ENCODE measurements at regions not wholly inside any gene's neighbourhood (a gene's known extent, or its start where the extent isn't known, plus 50 kb on each side); places are given as distances from the start of the nearest gene placed in this dataset. TPM values are rescaled to one million over a fixed set of nuclear protein-coding genes. Genes with fewer than 3 reads are reported as not detected.

DNA sequence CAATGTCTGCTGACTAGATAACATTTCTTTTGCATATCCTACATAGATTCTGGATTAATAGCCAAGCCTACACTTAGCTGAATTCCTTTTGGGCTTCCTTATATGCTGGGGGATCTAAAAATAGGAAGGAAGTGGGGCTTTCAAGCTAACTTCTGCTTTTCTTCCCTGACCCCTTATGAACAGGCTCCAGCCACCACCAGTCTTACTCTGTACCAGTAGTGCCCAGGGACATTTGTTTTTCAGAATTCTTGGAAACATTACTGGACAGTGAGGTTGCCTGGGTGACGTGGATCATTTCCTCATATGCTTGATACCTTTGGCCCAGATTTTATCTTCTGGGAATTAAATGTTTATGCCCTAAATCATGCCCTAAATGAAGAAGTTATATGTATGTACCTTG is 55.9 kb upstream of the SRRM4 start:
- 0% methylated on average over 1 of the region's 1 CpG for WGBS (ENCODE audit: insufficient coverage)
- Histone ChIP-seq H3K27ac (ENCODE audit: low read length in 2 of 2) (no peak overlapping the region), H3K4me1 (ENCODE audit: control insufficient read depth in 2 of 2, insufficient read depth in 2 of 2, low read length in 2 of 2) (no peaks in the 10 kb centered on the region), H3K4me3 (ENCODE audit: control extremely low read depth in 1 of 5, extremely low read depth in 1 of 5, insufficient read depth in 1 of 5, low read depth in 2 of 5, low read length in 4 of 5) (no peak overlapping the region), H3K36me3 (replicated peaks in 1 of 2; ENCODE audit: control extremely low read depth in 1 of 2, control insufficient read depth in 1 of 2, extremely low read depth in 1 of 2, insufficient read depth in 2 of 2, low read length in 1 of 2) (no peaks in the 10 kb centered on the region), H3K27me3 (replicated peaks in 1 of 4; ENCODE audit: control extremely low read depth in 1 of 4, control insufficient read depth in 3 of 4, insufficient read depth in 4 of 4, low read length in 3 of 4) (no peaks in the 10 kb centered on the region), H3K4me2 (replicated peaks; ENCODE audit: low read depth, low read length, poor library complexity, severe bottlenecking) (no peak overlapping the region), H3K79me2 (ENCODE audit: control insufficient read depth, insufficient read depth, low read length) (no peaks in the 10 kb centered on the region), H3K9me3 (ENCODE audit: control extremely low read depth in 1 of 3, control insufficient read depth in 2 of 3, insufficient read depth in 1 of 3, low read length in 2 of 3) (no peaks in the 10 kb centered on the region), H4K20me1 (ENCODE audit: control insufficient read depth, insufficient read depth, low read length, poor library complexity, severe bottlenecking) (no peaks in the 10 kb centered on the region), H3K9ac (ENCODE audit: low read length) (no peak overlapping the region), H2AFZ (ENCODE audit: insufficient read depth, low read depth, low read length, poor library complexity, severe bottlenecking) (no peak overlapping the region)
- ChIA-PET CTCF (no interaction called here), POLR2A (no interaction called here)
- Mint-ChIP-seq H3K9me3 (ENCODE audit: insufficient read depth) (no peaks in the 10 kb centered on the region), H3K27me3 (peaks cover 9% of the 10 kb centered on the region), H3K4me3 (no peak overlapping the region), H3K27ac (no peak overlapping the region), H3K4me1 (no peaks in the 10 kb centered on the region)
- ATAC-seq (ENCODE audit: low read depth) (no peak), DNase-seq (no peak)
- intact Hi-C loops (cut with micrococcal nuclease): no loop called here
- TF ChIP-seq CTCF (IDR thresholded peaks at IDR 0.05) (no peak), EZH2 (IDR thresholded peaks at IDR 0.05; ENCODE audit: borderline replicate concordance, insufficient read depth, low read depth, low read length, poor library complexity, severe bottlenecking) (no peak)

DNA sequence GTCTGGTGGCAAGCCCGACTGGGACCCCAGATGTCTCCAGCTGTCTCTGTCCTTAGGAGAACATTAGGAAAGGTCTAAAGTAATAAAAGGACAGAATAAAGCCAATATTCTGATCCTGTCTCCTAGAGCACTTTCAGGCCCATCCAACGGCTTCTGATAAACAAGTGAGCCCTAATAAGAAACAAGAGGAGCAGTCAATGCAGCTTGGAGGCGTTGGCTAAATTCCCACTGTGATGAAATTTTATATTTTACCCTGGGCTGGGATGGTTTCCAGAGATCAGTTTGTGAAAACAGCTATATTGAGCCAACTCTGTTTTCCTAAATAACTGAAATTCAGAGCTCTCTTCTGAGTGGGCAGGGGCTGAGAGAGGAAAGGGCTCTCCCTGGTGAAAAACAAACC is 55.5 kb upstream of the SRRM4 start:
- WGBS (ENCODE audit: insufficient coverage): no CpG with 5 or more reads among the region's 3 CpGs
- no peaks in the 10 kb centered on the region for H3K9me3 ChIP-seq (ENCODE audit: control extremely low read depth in 1 of 3, control insufficient read depth in 2 of 3, insufficient read depth in 1 of 3, low read length in 2 of 3)
- no peak overlapping the region for H3K27ac Mint-ChIP-seq
- H3K4me2 ChIP-seq (replicated peaks; ENCODE audit: low read depth, low read length, poor library complexity, severe bottlenecking): no peak overlapping the region
- POLR2A ChIA-PET: no interaction called here
- no peaks in the 10 kb centered on the region for H3K4me1 Mint-ChIP-seq
- H2AFZ ChIP-seq (ENCODE audit: insufficient read depth, low read depth, low read length, poor library complexity, severe bottlenecking): no peak overlapping the region
- H3K27ac ChIP-seq (ENCODE audit: low read length in 2 of 2): no peak overlapping the region
- H3K9me3 Mint-ChIP-seq (ENCODE audit: insufficient read depth): no peaks in the 10 kb centered on the region
- H4K20me1 ChIP-seq (ENCODE audit: control insufficient read depth, insufficient read depth, low read length, poor library complexity, severe bottlenecking): no peaks in the 10 kb centered on the region
- no peaks in the 10 kb centered on the region for H3K4me1 ChIP-seq (ENCODE audit: control insufficient read depth in 2 of 2, insufficient read depth in 2 of 2, low read length in 2 of 2)
- H3K27me3 ChIP-seq (replicated peaks in 1 of 4; ENCODE audit: control extremely low read depth in 1 of 4, control insufficient read depth in 3 of 4, insufficient read depth in 4 of 4, low read length in 3 of 4): no peaks in the 10 kb centered on the region
- H3K79me2 ChIP-seq (ENCODE audit: control insufficient read depth, insufficient read depth, low read length): no peaks in the 10 kb centered on the region
- no peak overlapping the region for H3K4me3 Mint-ChIP-seq
- DNase-seq (no peak), ATAC-seq (ENCODE audit: low read depth) (no peak)
- H3K36me3 ChIP-seq (replicated peaks in 1 of 2; ENCODE audit: control extremely low read depth in 1 of 2, control insufficient read depth in 1 of 2, extremely low read depth in 1 of 2, insufficient read depth in 2 of 2, low read length in 1 of 2): no peaks in the 10 kb centered on the region
- H3K4me3 ChIP-seq (ENCODE audit: control extremely low read depth in 1 of 5, extremely low read depth in 1 of 5, insufficient read depth in 1 of 5, low read depth in 2 of 5, low read length in 4 of 5): no peak overlapping the region
- H3K9ac ChIP-seq (ENCODE audit: low read length): no peak overlapping the region
- H3K27me3 Mint-ChIP-seq: peaks cover 9% of the 10 kb centered on the region
- CTCF ChIA-PET: no interaction called here
- intact Hi-C loops (cut with micrococcal nuclease): no loop called here
- TF ChIP-seq CTCF (IDR thresholded peaks at IDR 0.05) (no peak), EZH2 (IDR thresholded peaks at IDR 0.05; ENCODE audit: borderline replicate concordance, insufficient read depth, low read depth, low read length, poor library complexity, severe bottlenecking) (no peak)

Small RNAs in the stretch of these regions (small RNA-seq; reads per million reads assigned to genes)
- gene RF00428 (ENCODE audit: insufficient read length, low read depth, low replicate concordance) (not detected), gene RNA5SP374 (ENCODE audit: insufficient read length, low read depth, low replicate concordance) (not detected)
